ENCODE measurements at regions not wholly inside any gene's neighbourhood (a gene's known extent, or its start where the extent isn't known, plus 50 kb on each side); places are given as distances from the start of the nearest gene placed in this dataset.

- H3K4me3 ChIP-seq (ENCODE audit: low read depth, low read length) = no peak overlapping the region
- peak; percentile 96 for TF ChIP-seq CTCF (IDR thresholded peaks at IDR 0.05; ENCODE audit: low read depth, low read length)
These were observed 56.1 kb upstream of the SLC35G4 start for GRCh38 chr18:11553098-11553940.

GRCh38 chr18:11548916-11549551 lies 60.4 kb upstream of the SLC35G4 start:
- H3K4me3 ChIP-seq (ENCODE audit: low read depth, low read length) = no peak overlapping the region
- TF ChIP-seq CTCF (IDR thresholded peaks at IDR 0.05; ENCODE audit: low read depth, low read length) = no peak

GRCh38 chr18:11548396-11548795 lies 61.0 kb upstream of the SLC35G4 start:
- TF ChIP-seq CTCF (IDR thresholded peaks at IDR 0.05; ENCODE audit: low read depth, low read length) = no peak

GRCh38 chr18:11544060-11544633 lies 65.2 kb upstream of the SLC35G4 start:
- no peak overlapping the region for H3K4me3 ChIP-seq (ENCODE audit: low read depth, low read length)
- no peak for TF ChIP-seq CTCF (IDR thresholded peaks at IDR 0.05; ENCODE audit: low read depth, low read length)

More at GRCh38 chr18:11548396-11548795, 61.0 kb upstream of the SLC35G4 start:
- no peak overlapping the region for H3K4me3 ChIP-seq (ENCODE audit: low read depth, low read length)

GRCh38 chr18:11541179-11541578 lies 68.2 kb upstream of the SLC35G4 start:
- H3K4me3 ChIP-seq (ENCODE audit: low read depth, low read length) = no peak overlapping the region
- no peak for TF ChIP-seq CTCF (IDR thresholded peaks at IDR 0.05; ENCODE audit: low read depth, low read length)

- TF ChIP-seq CTCF (IDR thresholded peaks at IDR 0.05; ENCODE audit: low read depth, low read length) = no peak
- H3K4me3 ChIP-seq (ENCODE audit: low read depth, low read length) = no peak overlapping the region
These were observed 75.4 kb upstream of the SLC35G4 start for GRCh38 chr18:11533942-11534496.
